ENCODE measurements at regions not wholly inside any gene's neighbourhood (a gene's known extent, or its start where the extent isn't known, plus 50 kb on each side); places are given as distances from the start of the nearest gene placed in this dataset.

DNA sequence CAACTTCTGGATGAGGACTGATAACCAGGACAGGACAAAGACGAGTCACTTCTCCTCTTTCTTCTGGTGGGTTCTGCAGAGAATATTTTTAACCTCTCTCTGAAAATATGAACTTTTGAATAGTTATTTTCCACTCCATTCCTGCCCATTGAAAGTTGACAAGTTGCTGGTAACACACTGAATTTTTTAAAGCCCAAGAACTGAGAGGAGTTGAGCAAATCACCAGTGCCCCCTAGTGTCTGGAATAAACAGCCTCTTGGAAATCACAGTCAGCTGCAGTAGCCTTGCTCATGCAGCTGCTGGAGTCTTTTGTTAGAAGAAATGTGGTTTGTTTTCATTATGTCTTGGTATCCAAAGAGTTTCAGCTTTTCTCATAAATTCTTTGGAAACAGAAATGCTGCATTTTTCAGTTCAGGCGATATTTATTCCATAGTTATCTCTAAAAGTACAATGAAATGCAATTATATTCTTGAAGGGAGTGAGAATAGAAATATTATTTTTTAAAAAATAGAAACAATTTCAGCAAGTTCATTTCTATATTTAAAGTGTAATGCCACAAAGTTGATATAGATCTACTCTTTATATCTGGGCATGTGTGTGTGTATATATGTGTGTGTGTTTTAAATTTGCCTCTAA, 741.0 kb upstream of the CBLB start:
- no peak overlapping the region for H3K4me3 ChIP-seq (ENCODE audit: low read length in 2 of 2)
- no peak overlapping the region for H3K27ac ChIP-seq (ENCODE audit: low read depth in 1 of 2, low read length in 1 of 2)
- 45% methylated on average over 2 of the region's 2 CpGs for WGBS
- peak; percentile 21 to 78 (median 56) for DNase-seq (ENCODE audit: low read depth in 6 of 9, low spot score in 9 of 9)
- no peaks in the 10 kb centered on the region for H3K4me1 ChIP-seq (ENCODE audit: control insufficient read depth in 2 of 2, insufficient read depth in 2 of 2, low read length in 2 of 2)
- H3K36me3 ChIP-seq (ENCODE audit: control insufficient read depth in 2 of 2, insufficient read depth in 2 of 2, low read length in 1 of 2) = no peaks in the 10 kb centered on the region
- no peaks in the 10 kb centered on the region for H3K27me3 ChIP-seq (ENCODE audit: control insufficient read depth in 2 of 2, insufficient read depth in 1 of 2, low read length in 1 of 2)
- H3K9me3 ChIP-seq (ENCODE audit: control insufficient read depth in 2 of 2, insufficient read depth in 1 of 2, low read length in 1 of 2) = no peaks in the 10 kb centered on the region

DNA sequence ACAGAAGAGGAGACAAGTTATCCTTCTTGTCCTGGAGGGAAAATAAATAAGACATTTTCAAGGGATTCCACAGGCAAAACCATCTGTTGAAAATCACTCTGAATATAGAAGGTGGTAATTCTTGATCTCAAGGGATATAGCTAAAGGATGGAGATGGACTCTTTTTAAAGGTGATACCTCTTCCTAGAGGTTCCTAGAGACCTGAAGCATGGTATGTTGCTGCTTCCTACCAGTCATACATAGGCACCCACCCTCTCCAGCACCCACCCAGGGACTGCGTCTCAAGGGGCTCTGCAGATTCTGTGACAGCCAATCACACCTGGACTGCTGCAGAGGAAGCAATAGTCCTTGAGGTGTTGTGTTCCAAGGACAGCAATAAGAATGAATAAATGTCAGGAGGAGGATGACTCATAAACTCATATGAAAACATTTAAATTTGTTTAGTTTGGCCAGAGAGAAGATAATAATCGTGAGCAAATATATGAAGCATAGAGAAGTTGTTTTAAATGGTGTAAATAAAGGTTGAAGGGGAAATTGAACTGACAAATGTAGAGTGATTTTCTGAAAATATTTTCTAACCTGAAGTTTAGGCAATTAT, 741.6 kb upstream of the CBLB start:
- 92% methylated on average over 2 of the region's 2 CpGs for WGBS
- Histone ChIP-seq H3K9me3 (ENCODE audit: control insufficient read depth in 2 of 2, insufficient read depth in 1 of 2, low read length in 1 of 2) (no peaks in the 10 kb centered on the region), H3K4me3 (ENCODE audit: low read length in 2 of 2) (no peak overlapping the region), H3K4me1 (ENCODE audit: control insufficient read depth in 2 of 2, insufficient read depth in 2 of 2, low read length in 2 of 2) (no peaks in the 10 kb centered on the region), H3K27ac (ENCODE audit: low read depth in 1 of 2, low read length in 1 of 2) (no peak overlapping the region), H3K27me3 (ENCODE audit: control insufficient read depth in 2 of 2, insufficient read depth in 1 of 2, low read length in 1 of 2) (no peaks in the 10 kb centered on the region), H3K36me3 (ENCODE audit: control insufficient read depth in 2 of 2, insufficient read depth in 2 of 2, low read length in 1 of 2) (no peaks in the 10 kb centered on the region)
- no peak for DNase-seq (ENCODE audit: low read depth in 6 of 9, low spot score in 9 of 9)

GRCh38 chr3:106611116-106611515, 742.3 kb upstream of the CBLB start:
- no peak overlapping the region for H3K27ac ChIP-seq (ENCODE audit: low read depth in 1 of 2, low read length in 1 of 2)
- no peaks in the 10 kb centered on the region for H3K9me3 ChIP-seq (ENCODE audit: control insufficient read depth in 2 of 2, insufficient read depth in 1 of 2, low read length in 1 of 2)
- 95% methylated on average over 1 of the region's 1 CpG for WGBS
- H3K36me3 ChIP-seq (ENCODE audit: control insufficient read depth in 2 of 2, insufficient read depth in 2 of 2, low read length in 1 of 2) = no peaks in the 10 kb centered on the region
- no peaks in the 10 kb centered on the region for H3K4me1 ChIP-seq (ENCODE audit: control insufficient read depth in 2 of 2, insufficient read depth in 2 of 2, low read length in 2 of 2)
- H3K4me3 ChIP-seq (ENCODE audit: low read length in 2 of 2) = no peak overlapping the region
- no peaks in the 10 kb centered on the region for H3K27me3 ChIP-seq (ENCODE audit: control insufficient read depth in 2 of 2, insufficient read depth in 1 of 2, low read length in 1 of 2)
- DNase-seq (ENCODE audit: low read depth in 6 of 9, low spot score in 9 of 9) = no peak

- no peaks in the 10 kb centered on the region for H3K36me3 ChIP-seq (ENCODE audit: control insufficient read depth in 2 of 2, insufficient read depth in 2 of 2, low read length in 1 of 2)
- no peaks in the 10 kb centered on the region for H3K27me3 ChIP-seq (ENCODE audit: control insufficient read depth in 2 of 2, insufficient read depth in 1 of 2, low read length in 1 of 2)
- DNase-seq (ENCODE audit: low read depth in 6 of 9, low spot score in 9 of 9) = no peak
Measured at GRCh38 chr3:106611841-106612240, 743.0 kb upstream of the CBLB start.

GRCh38 chr3:106616556-106616955, 747.7 kb upstream of the CBLB start:
- Histone ChIP-seq H3K4me3 (ENCODE audit: low read length in 2 of 2) (no peak overlapping the region), H3K36me3 (ENCODE audit: control insufficient read depth in 2 of 2, insufficient read depth in 2 of 2, low read length in 1 of 2) (no peaks in the 10 kb centered on the region), H3K27me3 (ENCODE audit: control insufficient read depth in 2 of 2, insufficient read depth in 1 of 2, low read length in 1 of 2) (no peaks in the 10 kb centered on the region), H3K9me3 (ENCODE audit: control insufficient read depth in 2 of 2, insufficient read depth in 1 of 2, low read length in 1 of 2) (no peaks in the 10 kb centered on the region), H3K27ac (ENCODE audit: low read depth in 1 of 2, low read length in 1 of 2) (no peak overlapping the region), H3K4me1 (ENCODE audit: control insufficient read depth in 2 of 2, insufficient read depth in 2 of 2, low read length in 2 of 2) (no peaks in the 10 kb centered on the region)
- WGBS = 94% methylated on average over 3 of the region's 3 CpGs
- DNase-seq (ENCODE audit: low read depth in 6 of 9, low spot score in 9 of 9) = no peak

More at GRCh38 chr3:106611841-106612240, 743.0 kb upstream of the CBLB start:
- H3K9me3 ChIP-seq (ENCODE audit: control insufficient read depth in 2 of 2, insufficient read depth in 1 of 2, low read length in 1 of 2) = no peaks in the 10 kb centered on the region
- no peaks in the 10 kb centered on the region for H3K4me1 ChIP-seq (ENCODE audit: control insufficient read depth in 2 of 2, insufficient read depth in 2 of 2, low read length in 2 of 2)
- no peak overlapping the region for H3K27ac ChIP-seq (ENCODE audit: low read depth in 1 of 2, low read length in 1 of 2)
- no peak overlapping the region for H3K4me3 ChIP-seq (ENCODE audit: low read length in 2 of 2)

- no peaks in the 10 kb centered on the region for H3K4me1 ChIP-seq (ENCODE audit: control insufficient read depth in 2 of 2, insufficient read depth in 2 of 2, low read length in 2 of 2)
- H3K4me3 ChIP-seq (ENCODE audit: low read length in 2 of 2) = no peak overlapping the region
- no peaks in the 10 kb centered on the region for H3K9me3 ChIP-seq (ENCODE audit: control insufficient read depth in 2 of 2, insufficient read depth in 1 of 2, low read length in 1 of 2)
- H3K27me3 ChIP-seq (ENCODE audit: control insufficient read depth in 2 of 2, insufficient read depth in 1 of 2, low read length in 1 of 2) = no peaks in the 10 kb centered on the region
- WGBS = 89% methylated on average over 2 of the region's 2 CpGs
- DNase-seq (ENCODE audit: low read depth in 6 of 9, low spot score in 9 of 9) = no peak
- no peaks in the 10 kb centered on the region for H3K36me3 ChIP-seq (ENCODE audit: control insufficient read depth in 2 of 2, insufficient read depth in 2 of 2, low read length in 1 of 2)
- no peak overlapping the region for H3K27ac ChIP-seq (ENCODE audit: low read depth in 1 of 2, low read length in 1 of 2)
Measured at GRCh38 chr3:106617276-106617675, 748.5 kb upstream of the CBLB start.

- no peak for DNase-seq (ENCODE audit: low read depth in 6 of 9, low spot score in 9 of 9)
- H3K27ac ChIP-seq (ENCODE audit: low read depth in 1 of 2, low read length in 1 of 2) = no peak overlapping the region
- no peaks in the 10 kb centered on the region for H3K27me3 ChIP-seq (ENCODE audit: control insufficient read depth in 2 of 2, insufficient read depth in 1 of 2, low read length in 1 of 2)
- no peaks in the 10 kb centered on the region for H3K36me3 ChIP-seq (ENCODE audit: control insufficient read depth in 2 of 2, insufficient read depth in 2 of 2, low read length in 1 of 2)
- H3K4me1 ChIP-seq (ENCODE audit: control insufficient read depth in 2 of 2, insufficient read depth in 2 of 2, low read length in 2 of 2) = no peaks in the 10 kb centered on the region
- H3K9me3 ChIP-seq (ENCODE audit: control insufficient read depth in 2 of 2, insufficient read depth in 1 of 2, low read length in 1 of 2) = peaks cover 0 to 4% of the 10 kb centered on the region in 2 donors
- H3K4me3 ChIP-seq (ENCODE audit: low read length in 2 of 2) = no peak overlapping the region
- WGBS = 99% methylated on average over 1 of the region's 1 CpG
Measured at GRCh38 chr3:106620646-106621045, 751.8 kb upstream of the CBLB start.

DNA sequence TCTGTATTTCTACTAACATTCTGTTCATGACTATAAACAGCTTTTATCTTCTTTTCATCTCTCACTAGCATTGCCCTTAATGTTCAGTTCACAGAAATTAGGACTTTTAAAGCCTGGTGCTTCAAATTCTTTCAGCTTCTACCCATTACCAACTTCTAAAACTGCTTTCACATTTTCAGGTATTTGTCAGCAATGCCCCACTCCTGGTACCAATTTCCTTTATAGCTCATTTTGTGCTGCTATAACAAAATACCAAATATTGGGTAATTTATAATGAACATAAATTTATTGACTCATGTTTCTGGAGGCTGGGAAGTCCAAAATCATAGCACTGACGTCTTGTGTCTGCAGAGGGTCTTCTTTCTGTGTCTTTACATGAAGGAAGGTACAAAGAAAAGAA, 753.1 kb upstream of the CCDC54 start:
- H3K27me3 ChIP-seq (ENCODE audit: control insufficient read depth in 2 of 2, insufficient read depth in 1 of 2, low read length in 1 of 2) = no peaks in the 10 kb centered on the region
- peaks cover 0 to 4% of the 10 kb centered on the region in 2 donors for H3K9me3 ChIP-seq (ENCODE audit: control insufficient read depth in 2 of 2, insufficient read depth in 1 of 2, low read length in 1 of 2)
- WGBS = 92% methylated on average over 1 of the region's 1 CpG
- H3K36me3 ChIP-seq (ENCODE audit: control insufficient read depth in 2 of 2, insufficient read depth in 2 of 2, low read length in 1 of 2) = no peaks in the 10 kb centered on the region
- no peak overlapping the region for H3K27ac ChIP-seq (ENCODE audit: low read depth in 1 of 2, low read length in 1 of 2)
- DNase-seq (ENCODE audit: low read depth in 6 of 9, low spot score in 9 of 9) = no peak
- H3K4me3 ChIP-seq (ENCODE audit: low read length in 2 of 2) = no peak overlapping the region
- H3K4me1 ChIP-seq (ENCODE audit: control insufficient read depth in 2 of 2, insufficient read depth in 2 of 2, low read length in 2 of 2) = no peaks in the 10 kb centered on the region

GRCh38 chr3:106628407-106628806, 748.8 kb upstream of the CCDC54 start:
- Histone ChIP-seq H3K36me3 (ENCODE audit: control insufficient read depth in 2 of 2, insufficient read depth in 2 of 2, low read length in 1 of 2) (no peaks in the 10 kb centered on the region), H3K4me1 (ENCODE audit: control insufficient read depth in 2 of 2, insufficient read depth in 2 of 2, low read length in 2 of 2) (no peaks in the 10 kb centered on the region), H3K27me3 (ENCODE audit: control insufficient read depth in 2 of 2, insufficient read depth in 1 of 2, low read length in 1 of 2) (no peaks in the 10 kb centered on the region), H3K9me3 (ENCODE audit: control insufficient read depth in 2 of 2, insufficient read depth in 1 of 2, low read length in 1 of 2) (peaks cover 0 to 1% of the 10 kb centered on the region in 2 donors), H3K27ac (ENCODE audit: low read depth in 1 of 2, low read length in 1 of 2) (no peak overlapping the region), H3K4me3 (ENCODE audit: low read length in 2 of 2) (no peak overlapping the region)
- DNase-seq (ENCODE audit: low read depth in 6 of 9, low spot score in 9 of 9) = no peak
